ENCODE measurements at regions not wholly inside any gene's neighbourhood (a gene's known extent, or its start where the extent isn't known, plus 50 kb on each side); places are given as distances from the start of the nearest gene placed in this dataset.

- TF ChIP-seq GATA2 (IDR thresholded peaks at IDR 0.05; ENCODE audit: low read depth, low read length) (no peak), GATA3 (IDR thresholded peaks at IDR 0.05; ENCODE audit: low read depth, low read length) (no peak)
Measured at GRCh38 chr20:16953858-16954257, 205.7 kb downstream of the OTOR start.

Data from SH-SY5Y (cell line).